ENCODE measurements at regions not wholly inside any gene's neighbourhood (a gene's known extent, or its start where the extent isn't known, plus 50 kb on each side); places are given as distances from the start of the nearest gene placed in this dataset.
"Not testable (repeated sequence)": the region's sequence is repeated elsewhere in the genome, so short reads cannot be mapped to it uniquely, and the experiment has no call there.

GRCh38 chr9:38175423-38175822 is 106.4 kb upstream of the SHB start:
- Histone ChIP-seq H3K27me3 (replicated peaks in 1 of 7) (peaks cover 0 to 8% (median 0%) of the 10 kb centered on the region in 7 donors), H3K4me1 (no peaks in the 10 kb centered on the region), H3K27ac (no peak overlapping the region), H3K4me3 (no peak overlapping the region), H3K9me3 (peaks cover 0 to 18% (median 14%) of the 10 kb centered on the region in 8 donors), H3K36me3 (no peaks in the 10 kb centered on the region)
- TF ChIP-seq POLR2A (IDR thresholded peaks at IDR 0.05) (no peak), POLR2AphosphoS5 (IDR thresholded peaks at IDR 0.05) (no peak), CTCF (IDR thresholded peaks at IDR 0.05 in 8 of 11, conservative IDR thresholded peaks at IDR 0.05 in 3 of 11) (no peak)
- 93 to 100% (median 97%) methylated on average over 3 of the region's 3 CpGs for WGBS, 5 donors
- intact Hi-C loops (cut with DNase I; ENCODE audit: low total_unique reads), result no loop called here
- DNase-seq, result no peak

- intact Hi-C loops (cut with DNase I; ENCODE audit: low total_unique reads), result no loop called here
- H3K9me3 ChIP-seq, result peaks cover 0 to 30% (median 26%) of the 10 kb centered on the region in 8 donors
- WGBS, 5 donors, result 35 to 75% (median 60%) methylated on average over 4 of the region's 4 CpGs
These were observed 103.6 kb upstream of the SHB start for GRCh38 chr9:38172586-38172985.

GRCh38 chr9:38171926-38172325 is 102.9 kb upstream of the SHB start:
- H3K9me3 ChIP-seq, result peaks cover 0 to 30% (median 26%) of the 10 kb centered on the region in 8 donors
- peaks cover 0 to 8% (median 0%) of the 10 kb centered on the region in 7 donors for H3K27me3 ChIP-seq (replicated peaks in 1 of 7)
- H3K27ac ChIP-seq, result no peak overlapping the region
- no peaks in the 10 kb centered on the region for H3K36me3 ChIP-seq
- intact Hi-C loops (cut with DNase I; ENCODE audit: low total_unique reads), result no loop called here
- 87 to 96% (median 92%) methylated on average over 3 of the region's 3 CpGs for WGBS, 5 donors
- H3K4me3 ChIP-seq, result no peak overlapping the region
- no peak for TF ChIP-seq POLR2AphosphoS5 (IDR thresholded peaks at IDR 0.05)
- TF ChIP-seq POLR2A (IDR thresholded peaks at IDR 0.05), result no peak
- TF ChIP-seq CTCF (IDR thresholded peaks at IDR 0.05 in 8 of 11, conservative IDR thresholded peaks at IDR 0.05 in 3 of 11), result no peak
- no peak for DNase-seq
- no peaks in the 10 kb centered on the region for H3K4me1 ChIP-seq

More at GRCh38 chr9:38172586-38172985, 103.6 kb upstream of the SHB start:
- TF ChIP-seq POLR2AphosphoS5 (IDR thresholded peaks at IDR 0.05) (no peak), POLR2A (IDR thresholded peaks at IDR 0.05) (no peak), CTCF (IDR thresholded peaks at IDR 0.05 in 8 of 11, conservative IDR thresholded peaks at IDR 0.05 in 3 of 11) (no peak)
- Histone ChIP-seq H3K4me3 (no peak overlapping the region), H3K27ac (no peak overlapping the region), H3K4me1 (no peaks in the 10 kb centered on the region), H3K36me3 (no peaks in the 10 kb centered on the region), H3K27me3 (replicated peaks in 1 of 7) (peaks cover 0 to 8% (median 0%) of the 10 kb centered on the region in 7 donors)
- DNase-seq, result no peak

DNA sequence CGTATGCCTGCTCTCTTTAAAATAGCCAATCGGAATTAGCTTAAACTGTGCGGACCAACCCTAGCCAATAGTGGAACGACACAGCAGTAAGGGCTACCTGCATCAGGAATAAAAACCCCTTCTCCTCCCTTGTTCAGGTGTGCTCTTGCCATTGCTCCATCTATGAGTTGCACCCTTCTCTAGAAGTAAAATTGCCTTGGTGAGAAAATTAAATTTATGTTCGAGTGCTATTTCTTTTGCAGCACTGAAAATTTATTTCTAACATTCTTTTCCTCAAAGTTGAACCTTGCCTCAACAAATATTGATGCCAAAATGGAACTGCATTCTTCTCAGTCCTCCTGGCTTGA is 102.5 kb upstream of the SHB start:
- Histone ChIP-seq H3K36me3 (no peaks in the 10 kb centered on the region), H3K9me3 (peaks cover 0 to 30% (median 26%) of the 10 kb centered on the region in 8 donors), H3K27ac (no peak overlapping the region), H3K27me3 (replicated peaks in 1 of 7) (peaks cover 0 to 8% (median 0%) of the 10 kb centered on the region in 7 donors), H3K4me1 (no peaks in the 10 kb centered on the region), H3K4me3 (no peak overlapping the region)
- no peak for DNase-seq
- WGBS, 5 donors, result 90 to 95% (median 91%) methylated on average over 5 of the region's 5 CpGs
- intact Hi-C loops (cut with DNase I; ENCODE audit: low total_unique reads), result no loop called here
- TF ChIP-seq CTCF (IDR thresholded peaks at IDR 0.05 in 8 of 11, conservative IDR thresholded peaks at IDR 0.05 in 3 of 11), result no peak
- no peak for TF ChIP-seq POLR2A (IDR thresholded peaks at IDR 0.05)
- TF ChIP-seq POLR2AphosphoS5 (IDR thresholded peaks at IDR 0.05), result no peak

DNA sequence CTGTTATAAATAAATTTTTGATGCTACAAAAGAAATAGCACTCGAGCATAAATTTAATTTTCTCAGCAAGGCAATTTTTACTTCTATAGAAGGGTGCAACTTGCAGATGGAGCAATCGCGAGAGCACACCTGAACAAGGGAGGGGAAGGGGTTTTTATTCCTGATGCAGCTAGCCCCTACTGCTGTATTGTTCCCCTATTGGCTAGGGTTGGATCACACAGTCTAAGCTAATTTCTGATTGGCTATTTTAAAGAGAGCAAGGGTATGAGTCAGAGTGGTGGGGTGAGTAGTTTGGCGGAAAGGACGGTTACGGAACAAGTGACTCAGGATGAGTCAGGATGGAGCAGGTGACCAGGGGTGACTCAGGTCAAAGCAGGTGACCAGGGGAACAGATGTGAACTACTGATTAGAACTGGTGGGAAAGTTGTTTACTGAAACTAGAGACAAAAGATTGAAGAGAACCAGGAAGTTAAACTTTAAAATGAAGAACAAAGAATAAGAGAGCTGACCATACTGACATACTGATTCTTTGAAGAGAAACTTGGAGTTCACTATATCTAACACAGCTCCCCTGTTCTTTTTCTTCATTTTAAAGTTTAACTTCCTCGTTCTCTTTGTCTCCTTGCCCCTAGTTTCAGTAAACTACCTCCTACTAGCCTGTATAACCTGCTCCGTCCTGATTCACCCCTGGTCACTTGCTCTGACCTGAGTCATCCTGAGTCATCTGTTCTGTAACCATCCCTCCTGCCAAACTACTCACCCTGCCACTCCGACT is 101.9 kb upstream of the SHB start:
- 87 to 95% (median 88%) methylated on average over 9 of the region's 9 CpGs for WGBS, 5 donors
- DNase-seq, result not testable (repeated sequence)

DNA sequence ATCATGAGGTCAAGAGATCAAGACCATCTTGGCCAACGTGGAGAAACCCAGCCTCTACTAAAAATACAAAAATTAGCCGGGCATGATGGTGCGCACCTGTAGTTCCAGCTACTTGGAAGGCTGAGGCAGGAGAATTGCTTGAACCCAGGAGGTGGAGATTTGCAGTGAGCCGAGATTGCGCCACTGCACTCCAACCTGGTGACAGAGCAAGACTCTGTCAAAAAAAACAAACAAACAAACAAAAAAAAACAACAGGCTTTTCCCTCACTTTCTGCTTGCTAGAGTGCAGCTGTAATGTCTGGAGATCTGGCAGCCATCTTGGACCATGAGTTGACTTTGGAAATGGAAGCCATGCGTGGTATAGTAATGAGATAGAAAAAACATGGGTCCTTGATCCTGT is 101.1 kb upstream of the SHB start:
- peaks cover 0 to 30% (median 26%) of the 10 kb centered on the region in 8 donors for H3K9me3 ChIP-seq
- H3K36me3 ChIP-seq; H3K27ac ChIP-seq; DNase-seq; intact Hi-C loops (cut with DNase I; ENCODE audit: low total_unique reads); H3K27me3 ChIP-seq (replicated peaks in 1 of 7); H3K4me1 ChIP-seq; H3K4me3 ChIP-seq: not testable (repeated sequence)
- WGBS, 5 donors, result 88 to 94% (median 92%) methylated on average over 6 of the region's 6 CpGs

More for the DNA sequence above, 101.9 kb upstream of the SHB start:
- H3K27me3 ChIP-seq (replicated peaks in 1 of 7); H3K4me1 ChIP-seq; intact Hi-C loops (cut with DNase I; ENCODE audit: low total_unique reads); H3K4me3 ChIP-seq; H3K36me3 ChIP-seq; H3K27ac ChIP-seq: not testable (repeated sequence)
- peaks cover 0 to 30% (median 26%) of the 10 kb centered on the region in 8 donors for H3K9me3 ChIP-seq

All from spleen (tissue), 11 donors.